HEK293 (cell line): ENCODE measurements at regions not wholly inside any gene's neighbourhood (a gene's known extent, or its start where the extent isn't known, plus 50 kb on each side); places are given as distances from the start of the nearest gene placed in this dataset.
A peak's percentile ranks its signal among the peaks of the same experiment; 100 is the strongest.

Experiments
- CTCF ChIA-PET: fragments of 350-600 bp; formaldehyde crosslinking; extraction: SDS; loops from one replicate; lab custom pipeline; 2021; ENCODE audit warnings: antibody characterized with exemption; lab: Yijun Ruan, JAX
- POLR2A ChIA-PET: fragments of 300-600 bp; formaldehyde crosslinking; extraction: SDS; loops from one replicate; lab custom pipeline; 2020; ENCODE audit warnings: antibody characterized with exemption, inconsistent platforms; lab: Yijun Ruan, JAX
- H3K27ac ChIP-seq: fragments of 200-500 bp; sonication (Bioruptor generic); 2 replicates; pipeline ENCODE4 v1.5.1; 2014; ENCODE audit warnings: low read depth, low read length, control low read depth, inconsistent platforms; ENCODE audit errors: extremely low read depth
- H3K36me3 ChIP-seq, 2 experiments: fragments of 200-500 bp in 1 of 2; sonication (Bioruptor generic) in 1 of 2; 1 replicate in 1 of 2; 2 replicates in 1 of 2; pipeline ENCODE4 v1.5.1; 2014 to 2017; ENCODE audit warnings: inconsistent platforms in 2 of 2, low read length in 2 of 2; ENCODE audit not compliant: control insufficient read depth in 2 of 2, insufficient read depth in 1 of 2
- H3K4me1 ChIP-seq: fragments of 200-500 bp; sonication (Bioruptor generic); 2 replicates; pipeline ENCODE4 v1.5.1; 2014; ENCODE audit warnings: mild to moderate bottlenecking, low read length, inconsistent platforms; ENCODE audit not compliant: control insufficient read depth, insufficient read depth
- H3K4me3 ChIP-seq: 2 replicates; pipeline ENCODE4 v1.5.1; 2011; ENCODE audit warnings: low read depth, mild to moderate bottlenecking, control low read depth, low read length, moderate library complexity
- H3K9me3 ChIP-seq: fragments of 200-500 bp; sonication (Bioruptor generic); 2 replicates; pipeline ENCODE4 v1.5.1; 2014; ENCODE audit warnings: low read depth, low read length, inconsistent platforms; ENCODE audit not compliant: control insufficient read depth, insufficient read depth
- CTCF ChIP-seq: fragments of 450-650 bp; formaldehyde crosslinking; IDR thresholded peaks from 2 replicates; pipeline ENCODE4 v1.5.1; 2016; ENCODE audit warnings: missing biosample characterization, missing genetic modification characterization
- GLI4 ChIP-seq: fragments of 450-650 bp; formaldehyde crosslinking; IDR thresholded peaks from 2 replicates; pipeline ENCODE4 v1.5.1; 2016; ENCODE audit warnings: missing biosample characterization, missing genetic modification characterization
- OVOL3 ChIP-seq: fragments of 450-650 bp; formaldehyde crosslinking; IDR thresholded peaks from 2 replicates; pipeline ENCODE4 v1.5.1; 2016; ENCODE audit warnings: missing biosample characterization, missing genetic modification characterization
- PRDM1 ChIP-seq: fragments of 450-650 bp; formaldehyde crosslinking; IDR thresholded peaks from 2 replicates; pipeline ENCODE4; 2016; ENCODE audit warnings: missing biosample characterization, missing genetic modification characterization
- SETDB1 ChIP-seq: IDR thresholded peaks from one replicate; pipeline ENCODE4 v1.6.1; 2017; ENCODE audit warnings: mild to moderate bottlenecking, low read length, moderate library complexity, mixed read lengths; ENCODE audit not compliant: insufficient read length
- ZNF146 ChIP-seq: fragments of 450-650 bp; formaldehyde crosslinking; IDR thresholded peaks from 2 replicates; pipeline ENCODE4 v1.5.1; 2016; ENCODE audit warnings: missing biosample characterization, missing genetic modification characterization
- ZNF16 ChIP-seq: fragments of 450-650 bp; formaldehyde crosslinking; IDR thresholded peaks from 2 replicates; pipeline ENCODE4 v1.5.1; 2016; ENCODE audit warnings: low read depth, missing biosample characterization, missing genetic modification characterization
- ZNF239 ChIP-seq: fragments of 450-650 bp; formaldehyde crosslinking; IDR thresholded peaks from 2 replicates; pipeline ENCODE4 v1.5.1; 2016; ENCODE audit warnings: missing biosample characterization, missing genetic modification characterization
- ZNF747 ChIP-seq: fragments of 450-650 bp; formaldehyde crosslinking; IDR thresholded peaks from 2 replicates; pipeline ENCODE4 v1.5.1; 2016; ENCODE audit warnings: missing biosample characterization, missing genetic modification characterization
- ZNF791 ChIP-seq: fragments of 450-650 bp; formaldehyde crosslinking; IDR thresholded peaks from 2 replicates; pipeline ENCODE4 v1.5.1; 2016; ENCODE audit warnings: missing biosample characterization, missing genetic modification characterization
- ZSCAN23 ChIP-seq: fragments of 450-650 bp; formaldehyde crosslinking; IDR thresholded peaks from 2 replicates; pipeline ENCODE4 v1.5.1; 2016; ENCODE audit warnings: missing biosample characterization, missing genetic modification characterization
- TF ChIP-seq, protein P1 (sequence below): fragments of 450-650 bp; formaldehyde crosslinking; conservative IDR thresholded peaks from 2 replicates; pipeline ENCODE4 v1.5.1; 2016; ENCODE audit warnings: low read depth, missing biosample characterization, missing genetic modification characterization
- TF ChIP-seq, protein P2 (sequence below): fragments of 450-650 bp; formaldehyde crosslinking; IDR thresholded peaks from 2 replicates; pipeline ENCODE4 v1.5.1; 2016; ENCODE audit warnings: missing biosample characterization, missing genetic modification characterization, low read depth
- TF ChIP-seq, protein P3 (sequence below): fragments of 450-650 bp; formaldehyde crosslinking; IDR thresholded peaks from 2 replicates; pipeline ENCODE4 v1.5.1; 2016; ENCODE audit warnings: missing biosample characterization, missing genetic modification characterization

GRCh38 chr13:62333466-62333865 lies 917.8 kb upstream of the PCDH20 start (continued):
- TF ChIP-seq OVOL3 (tag by site-specific recombination) (no peak), ZNF791 (tag by site-specific recombination) (no peak)
- TF ChIP-seq, protein P1, sequence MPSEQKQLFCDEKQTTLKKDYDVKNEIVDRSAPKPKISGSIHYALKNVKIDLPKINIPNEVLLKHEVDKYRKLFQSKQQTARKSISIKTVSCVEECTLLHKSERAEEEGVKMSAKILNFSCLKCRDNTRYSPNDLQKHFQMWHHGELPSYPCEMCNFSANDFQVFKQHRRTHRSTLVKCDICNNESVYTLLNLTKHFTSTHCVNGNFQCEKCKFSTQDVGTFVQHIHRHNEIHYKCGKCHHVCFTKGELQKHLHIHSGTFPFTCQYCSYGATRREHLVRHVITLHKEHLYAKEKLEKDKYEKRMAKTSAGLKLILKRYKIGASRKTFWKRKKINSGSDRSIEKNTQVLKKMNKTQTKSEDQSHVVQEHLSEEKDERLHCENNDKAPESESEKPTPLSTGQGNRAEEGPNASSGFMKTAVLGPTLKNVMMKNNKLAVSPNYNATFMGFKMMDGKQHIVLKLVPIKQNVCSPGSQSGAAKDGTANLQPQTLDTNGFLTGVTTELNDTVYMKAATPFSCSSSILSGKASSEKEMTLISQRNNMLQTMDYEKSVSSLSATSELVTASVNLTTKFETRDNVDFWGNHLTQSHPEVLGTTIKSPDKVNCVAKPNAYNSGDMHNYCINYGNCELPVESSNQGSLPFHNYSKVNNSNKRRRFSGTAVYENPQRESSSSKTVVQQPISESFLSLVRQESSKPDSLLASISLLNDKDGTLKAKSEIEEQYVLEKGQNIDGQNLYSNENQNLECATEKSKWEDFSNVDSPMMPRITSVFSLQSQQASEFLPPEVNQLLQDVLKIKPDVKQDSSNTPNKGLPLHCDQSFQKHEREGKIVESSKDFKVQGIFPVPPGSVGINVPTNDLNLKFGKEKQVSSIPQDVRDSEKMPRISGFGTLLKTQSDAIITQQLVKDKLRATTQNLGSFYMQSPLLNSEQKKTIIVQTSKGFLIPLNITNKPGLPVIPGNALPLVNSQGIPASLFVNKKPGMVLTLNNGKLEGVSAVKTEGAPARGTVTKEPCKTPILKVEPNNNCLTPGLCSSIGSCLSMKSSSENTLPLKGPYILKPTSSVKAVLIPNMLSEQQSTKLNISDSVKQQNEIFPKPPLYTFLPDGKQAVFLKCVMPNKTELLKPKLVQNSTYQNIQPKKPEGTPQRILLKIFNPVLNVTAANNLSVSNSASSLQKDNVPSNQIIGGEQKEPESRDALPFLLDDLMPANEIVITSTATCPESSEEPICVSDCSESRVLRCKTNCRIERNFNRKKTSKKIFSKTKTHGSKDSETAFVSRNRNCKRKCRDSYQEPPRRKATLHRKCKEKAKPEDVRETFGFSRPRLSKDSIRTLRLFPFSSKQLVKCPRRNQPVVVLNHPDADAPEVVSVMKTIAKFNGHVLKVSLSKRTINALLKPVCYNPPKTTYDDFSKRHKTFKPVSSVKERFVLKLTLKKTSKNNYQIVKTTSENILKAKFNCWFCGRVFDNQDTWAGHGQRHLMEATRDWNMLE (tag by site-specific recombination) = no peak

GRCh38 chr13:62331384-62331783 lies 915.7 kb upstream of the PCDH20 start:
- Histone ChIP-seq H3K4me3 (no peak overlapping the region), H3K4me1 (no peaks in the 10 kb centered on the region), H3K27ac (no peak overlapping the region), H3K36me3 (no peaks in the 10 kb centered on the region), H3K9me3 (no peaks in the 10 kb centered on the region)
- ChIA-PET CTCF (no interaction called here), POLR2A (no interaction called here)
- TF ChIP-seq PRDM1 = peak; percentile 96
- no peak for TF ChIP-seq ZNF146 (tag by site-specific recombination)

- Histone ChIP-seq H3K27ac (no peak overlapping the region), H3K36me3 (no peaks in the 10 kb centered on the region), H3K4me3 (no peak overlapping the region), H3K9me3 (no peaks in the 10 kb centered on the region), H3K4me1 (no peaks in the 10 kb centered on the region)
- TF ChIP-seq ZSCAN23 (no peak), ZNF239 (tag by site-specific recombination) (no peak), ZNF747 (tag by site-specific recombination) (no peak), SETDB1 (peak; percentile 61), ZNF146 (tag by site-specific recombination) (peak; percentile 67; the same call in 1 of the 2 replicates), ZNF16 (tag by site-specific recombination) (no peak)
- TF ChIP-seq, protein P2, sequence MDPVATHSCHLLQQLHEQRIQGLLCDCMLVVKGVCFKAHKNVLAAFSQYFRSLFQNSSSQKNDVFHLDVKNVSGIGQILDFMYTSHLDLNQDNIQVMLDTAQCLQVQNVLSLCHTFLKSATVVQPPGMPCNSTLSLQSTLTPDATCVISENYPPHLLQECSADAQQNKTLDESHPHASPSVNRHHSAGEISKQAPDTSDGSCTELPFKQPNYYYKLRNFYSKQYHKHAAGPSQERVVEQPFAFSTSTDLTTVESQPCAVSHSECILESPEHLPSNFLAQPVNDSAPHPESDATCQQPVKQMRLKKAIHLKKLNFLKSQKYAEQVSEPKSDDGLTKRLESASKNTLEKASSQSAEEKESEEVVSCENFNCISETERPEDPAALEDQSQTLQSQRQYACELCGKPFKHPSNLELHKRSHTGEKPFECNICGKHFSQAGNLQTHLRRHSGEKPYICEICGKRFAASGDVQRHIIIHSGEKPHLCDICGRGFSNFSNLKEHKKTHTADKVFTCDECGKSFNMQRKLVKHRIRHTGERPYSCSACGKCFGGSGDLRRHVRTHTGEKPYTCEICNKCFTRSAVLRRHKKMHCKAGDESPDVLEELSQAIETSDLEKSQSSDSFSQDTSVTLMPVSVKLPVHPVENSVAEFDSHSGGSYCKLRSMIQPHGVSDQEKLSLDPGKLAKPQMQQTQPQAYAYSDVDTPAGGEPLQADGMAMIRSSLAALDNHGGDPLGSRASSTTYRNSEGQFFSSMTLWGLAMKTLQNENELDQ (tag by site-specific recombination) = no peak
- TF ChIP-seq, protein P3, sequence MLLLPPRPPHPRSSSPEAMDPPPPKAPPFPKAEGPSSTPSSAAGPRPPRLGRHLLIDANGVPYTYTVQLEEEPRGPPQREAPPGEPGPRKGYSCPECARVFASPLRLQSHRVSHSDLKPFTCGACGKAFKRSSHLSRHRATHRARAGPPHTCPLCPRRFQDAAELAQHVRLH (tag by site-specific recombination) = no peak
- ChIA-PET POLR2A (no interaction called here), CTCF (interaction anchor here (0.6 kb wide), 1 partner anchor 316 kb away, joined by 3 read pairs; no protein-coding TSS in a partner anchor)
These were observed 911.7 kb upstream of the PCDH20 start for GRCh38 chr13:62327367-62327766.

GRCh38 chr13:62324842-62325241 lies 909.2 kb upstream of the PCDH20 start:
- Histone ChIP-seq H3K4me1 (no peaks in the 10 kb centered on the region), H3K36me3 (no peaks in the 10 kb centered on the region), H3K27ac (no peak overlapping the region), H3K9me3 (no peaks in the 10 kb centered on the region), H3K4me3 (no peak overlapping the region)
- ChIA-PET POLR2A (no interaction called here), CTCF (no interaction called here)
- TF ChIP-seq GLI4 (tag by site-specific recombination) (no peak), CTCF (tag by site-specific recombination) (no peak)
